ENCODE measurements at regions not wholly inside any gene's neighbourhood (a gene's known extent, or its start where the extent isn't known, plus 50 kb on each side); places are given as distances from the start of the nearest gene placed in this dataset.
A peak's percentile ranks its signal among the peaks of the same experiment; 100 is the strongest.

- TF ChIP-seq CTCF (IDR thresholded peaks at IDR 0.05): no peak
- no peak for DNase-seq (ENCODE audit: low spot score)
- ATAC-seq (ENCODE audit: low FRiP score): no peak
These were observed 304.0 kb downstream of the DYSF start for GRCh38 chr2:71757351-71757750.

- no peak for DNase-seq (ENCODE audit: low spot score)
- no peak for ATAC-seq (ENCODE audit: low FRiP score)
- no peak for TF ChIP-seq CTCF (IDR thresholded peaks at IDR 0.05)
These were observed 303.0 kb downstream of the DYSF start for GRCh38 chr2:71756280-71756906.

- TF ChIP-seq CTCF (IDR thresholded peaks at IDR 0.05): no peak
These were observed 298.2 kb downstream of the DYSF start for GRCh38 chr2:71751590-71751989.

GRCh38 chr2:71749671-71750101, 296.3 kb downstream of the DYSF start:
- TF ChIP-seq CTCF (IDR thresholded peaks at IDR 0.05): no peak
- peak; percentile 84 for ATAC-seq (ENCODE audit: low FRiP score)
- no peak for DNase-seq (ENCODE audit: low spot score)

More at GRCh38 chr2:71751590-71751989, 298.2 kb downstream of the DYSF start:
- no peak for ATAC-seq (ENCODE audit: low FRiP score)
- DNase-seq (ENCODE audit: low spot score): no peak

GRCh38 chr2:71748227-71748626, 294.9 kb downstream of the DYSF start:
- no peak for TF ChIP-seq CTCF (IDR thresholded peaks at IDR 0.05)
- ATAC-seq (ENCODE audit: low FRiP score): peak; percentile 34
- DNase-seq (ENCODE audit: low spot score): no peak

- ATAC-seq (ENCODE audit: low FRiP score): no peak
- DNase-seq (ENCODE audit: low spot score): no peak
- no peak for TF ChIP-seq CTCF (IDR thresholded peaks at IDR 0.05)
These were observed 294.2 kb downstream of the DYSF start for GRCh38 chr2:71747559-71747958.

- no peak for TF ChIP-seq CTCF (IDR thresholded peaks at IDR 0.05)
- peak; percentile 19 for ATAC-seq (ENCODE audit: low FRiP score)
- DNase-seq (ENCODE audit: low spot score): no peak
These were observed 293.7 kb downstream of the DYSF start for GRCh38 chr2:71746946-71747501.

All from omental fat pad (tissue), 3 donors.